Breast epithelium (tissue), 4 donors: ENCODE measurements at regions not wholly inside any gene's neighbourhood (a gene's known extent, or its start where the extent isn't known, plus 50 kb on each side); places are given as distances from the start of the nearest gene placed in this dataset.
"Not testable (repeated sequence)": the region's sequence is repeated elsewhere in the genome, so short reads cannot be mapped to it uniquely, and the experiment has no call there.

Source experiments
- DNase-seq, 2 donors: peaks; one replicate each; pipeline ENCODE4 v3.0.0-alpha.2; 2019; ENCODE audit warnings: low spot score in 2 of 2
- H3K27ac ChIP-seq, 2 donors: fragments of 200-600 bp; sonication (generic) in 1 of 2; one replicate each; pipeline ENCODE4 v1.5.1; 2016 to 2019; ENCODE audit warnings: mild to moderate bottlenecking in 1 of 2
- H3K27me3 ChIP-seq, 2 donors: fragments of 200-600 bp; sonication (generic) in 1 of 2; one replicate each; pipeline versions ENCODE4 v1.5.1 to v1.6.0; 2017 to 2019; ENCODE audit warnings: control low read depth in 1 of 2, mild to moderate bottlenecking in 1 of 2
- H3K36me3 ChIP-seq: fragments of 200-600 bp; one replicate; pipeline ENCODE4 v1.5.1; 2019
- H3K4me1 ChIP-seq, 2 donors: fragments of 200-600 bp; sonication (generic); one replicate each; pipeline ENCODE4 v1.5.1; 2016 to 2019; ENCODE audit warnings: control low read depth in 1 of 2
- H3K4me3 ChIP-seq, 3 donors: fragments of 200-600 bp; sonication (generic); 1 replicate in 2 of 3; 2 replicates in 1 of 3; pipeline ENCODE4 v1.5.1; 2016 to 2019; ENCODE audit warnings: mild to moderate bottlenecking in 3 of 3, moderate library complexity in 2 of 3
- H3K9me3 ChIP-seq, 2 donors: fragments of 200-600 bp; sonication (generic) in 1 of 2; one replicate each; pipeline ENCODE4 v1.5.1; 2016 to 2019; ENCODE audit warnings: control low read depth in 1 of 2
- POLR2A ChIP-seq: fragments of 450-650 bp; IDR thresholded peaks from one replicate; pipeline ENCODE4 v1.6.1; 2016; ENCODE audit warnings: antibody characterized with exemption, mild to moderate bottlenecking, moderate library complexity
- POLR2AphosphoS5 ChIP-seq, 3 donors: sonication (generic); formaldehyde crosslinking; IDR thresholded peaks; one replicate each; pipeline ENCODE4 v1.6.1; 2017; ENCODE audit warnings: antibody characterized with exemption in 3 of 3
- intact Hi-C: fragments of 100-400 bp; cut with DNase I; formaldehyde crosslinking; loops from one replicate; pipeline ENCODE4 v1.15.1; 2023; ENCODE audit warnings: low total_unique reads
- TF ChIP-seq, protein P1 (sequence below), 3 donors: fragments of 450-650 bp; IDR thresholded peaks; one replicate each; pipeline ENCODE4 v1.5.1; 2016 to 2017; ENCODE audit warnings: antibody characterized with exemption in 3 of 3, mild to moderate bottlenecking in 3 of 3, moderate library complexity in 3 of 3

DNA sequence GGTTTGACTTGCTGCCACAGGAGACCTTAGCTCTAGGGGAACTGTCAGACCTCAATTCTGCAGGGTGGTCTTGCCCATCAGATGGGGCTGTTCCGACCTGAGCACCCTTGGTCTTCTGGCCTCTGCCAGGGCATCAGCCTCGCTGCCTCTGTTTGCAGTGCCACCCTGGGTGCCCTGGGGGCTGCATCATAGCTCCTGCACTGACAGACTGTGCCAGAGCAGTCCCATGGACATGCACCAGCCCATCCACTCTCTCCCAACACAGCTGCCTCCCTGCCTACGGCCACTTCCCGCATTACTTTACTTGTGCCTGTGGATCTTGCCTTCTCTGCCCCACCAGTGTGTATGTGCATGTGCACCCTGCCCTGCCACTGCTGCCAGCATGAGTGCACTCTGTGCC, 884.7 kb upstream of the ARRDC3 start:
- Histone ChIP-seq H3K9me3 (no peaks in the 10 kb centered on the region), H3K27me3 (no peaks in the 10 kb centered on the region), H3K36me3 (no peaks in the 10 kb centered on the region), H3K4me3 (no peak overlapping the region), H3K4me1 (no peaks in the 10 kb centered on the region), H3K27ac (no peak overlapping the region)
- DNase-seq = no peak
- intact Hi-C loops = no loop called here
- TF ChIP-seq POLR2AphosphoS5 (IDR thresholded peaks at IDR 0.05) = no peak
- no peak for TF ChIP-seq POLR2A

DNA sequence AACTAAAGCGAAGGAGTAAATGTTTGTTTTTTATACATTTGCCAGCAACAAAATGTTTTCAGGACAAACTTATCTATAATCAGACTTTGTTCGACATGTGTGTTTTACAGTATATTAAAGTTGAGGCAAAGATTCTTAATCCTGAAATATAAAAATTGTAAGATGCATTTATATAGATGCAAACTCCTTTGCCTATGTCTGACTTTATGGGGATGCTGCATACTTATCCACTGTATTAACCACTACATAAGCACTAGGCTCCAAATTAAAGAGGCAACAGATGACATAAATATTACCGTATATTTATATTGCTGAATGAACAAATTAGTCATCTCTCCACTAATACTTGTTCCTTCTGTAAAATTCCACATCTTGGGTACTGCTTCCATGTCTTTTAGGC, 882.7 kb upstream of the ARRDC3 start:
- intact Hi-C loops = no loop called here
- H3K27me3 ChIP-seq = no peaks in the 10 kb centered on the region
- no peak overlapping the region for H3K4me3 ChIP-seq
- H3K9me3 ChIP-seq = no peaks in the 10 kb centered on the region
- no peak for DNase-seq
- H3K27ac ChIP-seq = no peak overlapping the region
- TF ChIP-seq POLR2AphosphoS5 (IDR thresholded peaks at IDR 0.05) (no peak), POLR2A (no peak)
- TF ChIP-seq, protein P1, sequence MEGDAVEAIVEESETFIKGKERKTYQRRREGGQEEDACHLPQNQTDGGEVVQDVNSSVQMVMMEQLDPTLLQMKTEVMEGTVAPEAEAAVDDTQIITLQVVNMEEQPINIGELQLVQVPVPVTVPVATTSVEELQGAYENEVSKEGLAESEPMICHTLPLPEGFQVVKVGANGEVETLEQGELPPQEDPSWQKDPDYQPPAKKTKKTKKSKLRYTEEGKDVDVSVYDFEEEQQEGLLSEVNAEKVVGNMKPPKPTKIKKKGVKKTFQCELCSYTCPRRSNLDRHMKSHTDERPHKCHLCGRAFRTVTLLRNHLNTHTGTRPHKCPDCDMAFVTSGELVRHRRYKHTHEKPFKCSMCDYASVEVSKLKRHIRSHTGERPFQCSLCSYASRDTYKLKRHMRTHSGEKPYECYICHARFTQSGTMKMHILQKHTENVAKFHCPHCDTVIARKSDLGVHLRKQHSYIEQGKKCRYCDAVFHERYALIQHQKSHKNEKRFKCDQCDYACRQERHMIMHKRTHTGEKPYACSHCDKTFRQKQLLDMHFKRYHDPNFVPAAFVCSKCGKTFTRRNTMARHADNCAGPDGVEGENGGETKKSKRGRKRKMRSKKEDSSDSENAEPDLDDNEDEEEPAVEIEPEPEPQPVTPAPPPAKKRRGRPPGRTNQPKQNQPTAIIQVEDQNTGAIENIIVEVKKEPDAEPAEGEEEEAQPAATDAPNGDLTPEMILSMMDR (IDR thresholded peaks at IDR 0.05) = no peak
- no peaks in the 10 kb centered on the region for H3K36me3 ChIP-seq
- H3K4me1 ChIP-seq = no peaks in the 10 kb centered on the region

- H3K27ac ChIP-seq, H3K9me3 ChIP-seq, DNase-seq, H3K27me3 ChIP-seq, H3K36me3 ChIP-seq, H3K4me1 ChIP-seq, H3K4me3 ChIP-seq, intact Hi-C loops: not testable (repeated sequence)
These were observed 872.5 kb upstream of the ARRDC3 start for GRCh38 chr5:92255605-92256004.

DNA sequence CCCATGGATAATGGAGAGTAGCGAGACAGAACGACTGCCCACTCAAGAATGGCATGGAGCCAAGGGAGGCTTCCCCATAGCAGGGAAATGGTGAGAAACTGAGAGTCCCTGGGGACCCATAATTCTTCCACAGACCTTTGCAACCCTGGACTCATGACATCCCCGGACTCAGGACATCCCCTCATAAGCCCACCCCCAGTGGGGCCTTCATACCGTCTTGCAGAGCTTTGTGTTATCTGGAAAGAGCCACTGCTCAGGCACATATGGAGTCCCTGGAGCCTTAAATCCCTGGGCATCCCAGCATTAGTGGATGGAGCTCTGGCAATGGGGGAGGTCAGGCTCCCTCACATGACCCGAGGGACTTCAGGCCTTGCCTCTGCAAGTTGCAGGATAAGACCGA, 865.4 kb upstream of the ARRDC3 start:
- H3K27ac ChIP-seq = no peak overlapping the region
- TF ChIP-seq POLR2AphosphoS5 (IDR thresholded peaks at IDR 0.05) = no peak
- TF ChIP-seq, protein P1 (IDR thresholded peaks at IDR 0.05) = no peak
- intact Hi-C loops = no loop called here
- no peaks in the 10 kb centered on the region for H3K4me1 ChIP-seq
- no peak overlapping the region for H3K4me3 ChIP-seq
- H3K36me3 ChIP-seq = no peaks in the 10 kb centered on the region
- no peaks in the 10 kb centered on the region for H3K27me3 ChIP-seq
- H3K9me3 ChIP-seq = peaks cover 5 to 8% of the 10 kb centered on the region in 2 donors
- no peak for DNase-seq

- H3K27ac ChIP-seq = no peak overlapping the region
- H3K36me3 ChIP-seq = no peaks in the 10 kb centered on the region
- H3K4me3 ChIP-seq = no peak overlapping the region
- intact Hi-C loops = no loop called here
- TF ChIP-seq, protein P1 (IDR thresholded peaks at IDR 0.05) = no peak
- TF ChIP-seq POLR2AphosphoS5 (IDR thresholded peaks at IDR 0.05) (no peak), POLR2A (no peak)
- H3K4me1 ChIP-seq = no peaks in the 10 kb centered on the region
- H3K27me3 ChIP-seq = no peaks in the 10 kb centered on the region
- H3K9me3 ChIP-seq = no peaks in the 10 kb centered on the region
- DNase-seq = no peak
These were observed 859.1 kb upstream of the ARRDC3 start for GRCh38 chr5:92242170-92242569.

DNA sequence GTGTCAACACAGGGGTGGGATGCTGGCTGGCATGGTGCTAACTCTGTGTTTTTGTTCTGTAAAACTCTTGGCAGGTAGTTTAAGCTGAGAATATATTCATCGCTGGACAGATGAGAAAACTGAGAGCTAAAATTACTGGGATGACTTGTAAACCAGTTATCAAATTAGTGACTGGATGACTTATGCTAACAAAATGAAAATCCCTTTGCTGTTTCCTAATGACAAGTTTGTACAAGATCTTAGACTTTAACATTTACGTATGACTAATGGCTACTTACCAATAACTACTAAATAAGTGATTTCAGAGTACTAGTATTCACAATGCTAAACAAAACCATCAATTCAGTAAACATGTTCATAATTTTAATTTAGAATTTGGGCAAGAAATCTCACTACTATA, 854.8 kb upstream of the ARRDC3 start:
- Histone ChIP-seq H3K4me3 (no peak overlapping the region), H3K36me3 (no peaks in the 10 kb centered on the region), H3K9me3 (no peaks in the 10 kb centered on the region), H3K4me1 (no peaks in the 10 kb centered on the region), H3K27ac (no peak overlapping the region), H3K27me3 (no peaks in the 10 kb centered on the region)
- TF ChIP-seq POLR2A = no peak
- TF ChIP-seq, protein P1 (IDR thresholded peaks at IDR 0.05) = no peak
- no peak for TF ChIP-seq POLR2AphosphoS5 (IDR thresholded peaks at IDR 0.05)
- intact Hi-C loops = no loop called here
- DNase-seq = no peak
